Gastroesophageal sphincter (tissue), 3 donors: ENCODE measurements at regions not wholly inside any gene's neighbourhood (a gene's known extent, or its start where the extent isn't known, plus 50 kb on each side); places are given as distances from the start of the nearest gene placed in this dataset.

Experiments
- CTCF ChIP-seq, 4 experiments: fragments of 200-600 bp in 2 of 4; fragments of 450-650 bp in 2 of 4; sonication (generic) in 1 of 4; IDR thresholded peaks; one replicate each; pipeline ENCODE4 v1.5.1; 2017 to 2019; ENCODE audit warnings: antibody characterized with exemption in 4 of 4, mild to moderate bottlenecking in 2 of 4, moderate library complexity in 2 of 4
- EP300 ChIP-seq: sonication (generic); formaldehyde crosslinking; IDR thresholded peaks from one replicate; pipeline ENCODE4 v1.6.1; 2017; ENCODE audit warnings: antibody characterized with exemption, mild to moderate bottlenecking
- POLR2A ChIP-seq, 2 donors: fragments of 450-650 bp; IDR thresholded peaks; one replicate each; pipeline ENCODE4 v1.6.1; 2017; ENCODE audit warnings: antibody characterized with exemption in 2 of 2, mild to moderate bottlenecking in 2 of 2, moderate library complexity in 1 of 2
- POLR2AphosphoS5 ChIP-seq: sonication (generic); formaldehyde crosslinking; IDR thresholded peaks from one replicate; pipeline ENCODE4 v1.6.1; 2017; ENCODE audit warnings: antibody characterized with exemption

- TF ChIP-seq CTCF (IDR thresholded peaks at IDR 0.05) (no peak), POLR2AphosphoS5 (no peak), POLR2A (IDR thresholded peaks at IDR 0.05) (no peak), EP300 (no peak)
These were observed 265.1 kb upstream of the DACH1 start for GRCh38 chr13:72132075-72132474.
